IPS-18c (cell line): ENCODE measurements at regions not wholly inside any gene's neighbourhood (a gene's known extent, or its start where the extent isn't known, plus 50 kb on each side); places are given as distances from the start of the nearest gene placed in this dataset.

Experiments
- H3K4me3 ChIP-seq: 2 replicates; pipeline ENCODE4 v1.7.0; 2013; ENCODE audit warnings: low read depth, mild to moderate bottlenecking, low read length, moderate library complexity; ENCODE audit not compliant: insufficient read depth
- H3K9me3 ChIP-seq: one replicate; pipeline ENCODE4 v1.6.1; 2013; ENCODE audit warnings: mild to moderate bottlenecking, low read length, moderate library complexity; ENCODE audit not compliant: control insufficient read depth, insufficient read depth

- Histone ChIP-seq H3K4me3 (no peak overlapping the region), H3K9me3 (no peaks in the 10 kb centered on the region)
Observed at GRCh38 chr3:117719316-117719926, 1009.8 kb downstream of the TUSC7 start.

GRCh38 chr3:117721866-117722265 lies 1012.3 kb downstream of the TUSC7 start:
- Histone ChIP-seq H3K4me3 (no peak overlapping the region), H3K9me3 (no peaks in the 10 kb centered on the region)

GRCh38 chr3:117722856-117723255 lies 1013.3 kb downstream of the TUSC7 start:
- Histone ChIP-seq H3K4me3 (no peak overlapping the region), H3K9me3 (no peaks in the 10 kb centered on the region)

- Histone ChIP-seq H3K9me3 (no peaks in the 10 kb centered on the region), H3K4me3 (no peak overlapping the region)
Observed at GRCh38 chr3:117723825-117724224, 1014.2 kb downstream of the TUSC7 start.

- Histone ChIP-seq H3K4me3 (no peak overlapping the region), H3K9me3 (no peaks in the 10 kb centered on the region)
Observed at GRCh38 chr3:117725314-117725713, 1015.7 kb downstream of the TUSC7 start.

GRCh38 chr3:117726776-117727175 lies 1017.2 kb downstream of the TUSC7 start:
- H3K9me3 ChIP-seq: no peaks in the 10 kb centered on the region
- no peak overlapping the region for H3K4me3 ChIP-seq

- H3K9me3 ChIP-seq: no peaks in the 10 kb centered on the region
- no peak overlapping the region for H3K4me3 ChIP-seq
Observed at GRCh38 chr3:117728226-117728625, 1018.6 kb downstream of the TUSC7 start.

- Histone ChIP-seq H3K9me3 (no peaks in the 10 kb centered on the region), H3K4me3 (no peak overlapping the region)
Observed at GRCh38 chr3:117734496-117734895, 1024.9 kb downstream of the TUSC7 start.

GRCh38 chr3:117735481-117736101 lies 1026.0 kb downstream of the TUSC7 start:
- Histone ChIP-seq H3K9me3 (no peaks in the 10 kb centered on the region), H3K4me3 (no peak overlapping the region)

GRCh38 chr3:117736846-117737245 lies 1027.3 kb downstream of the TUSC7 start:
- no peak overlapping the region for H3K4me3 ChIP-seq
- no peaks in the 10 kb centered on the region for H3K9me3 ChIP-seq

- Histone ChIP-seq H3K9me3 (no peaks in the 10 kb centered on the region), H3K4me3 (no peak overlapping the region)
Observed at GRCh38 chr3:117743993-117744392, 1034.4 kb downstream of the TUSC7 start.

- H3K4me3 ChIP-seq: no peak overlapping the region
- no peaks in the 10 kb centered on the region for H3K9me3 ChIP-seq
Observed at GRCh38 chr3:117744935-117745334, 1035.4 kb downstream of the TUSC7 start.

- Histone ChIP-seq H3K4me3 (no peak overlapping the region), H3K9me3 (no peaks in the 10 kb centered on the region)
Observed at GRCh38 chr3:117745516-117745915, 1035.9 kb downstream of the TUSC7 start.

- H3K4me3 ChIP-seq: no peak overlapping the region
- no peaks in the 10 kb centered on the region for H3K9me3 ChIP-seq
Observed at GRCh38 chr3:117746066-117746465, 1036.5 kb downstream of the TUSC7 start.

GRCh38 chr3:117748131-117748530 lies 1038.6 kb downstream of the TUSC7 start:
- H3K4me3 ChIP-seq: no peak overlapping the region

GRCh38 chr3:117750674-117751269 lies 1041.2 kb downstream of the TUSC7 start:
- Histone ChIP-seq H3K9me3 (no peaks in the 10 kb centered on the region), H3K4me3 (no peak overlapping the region)

More at GRCh38 chr3:117748131-117748530, 1038.6 kb downstream of the TUSC7 start:
- no peaks in the 10 kb centered on the region for H3K9me3 ChIP-seq

- Histone ChIP-seq H3K9me3 (no peaks in the 10 kb centered on the region), H3K4me3 (no peak overlapping the region)
Observed at GRCh38 chr3:117751651-117752050, 1042.1 kb downstream of the TUSC7 start.

GRCh38 chr3:117752984-117753717 lies 1043.6 kb downstream of the TUSC7 start:
- Histone ChIP-seq H3K4me3 (no peak overlapping the region), H3K9me3 (no peaks in the 10 kb centered on the region)
